Activated CD8-positive, alpha-beta T cell treated with anti-CD3 and anti-CD28 coated beads for 36 hours (primary cell): ENCODE measurements at regions not wholly inside any gene's neighbourhood (a gene's known extent, or its start where the extent isn't known, plus 50 kb on each side); places are given as distances from the start of the nearest gene placed in this dataset.

Source experiments
- ATAC-seq: fragments of 200-7000 bp; cut with Tn5 transposase; one replicate; pipeline ENCODE4 v1.10.0; 2021; ENCODE audit warnings: mild to moderate bottlenecking, moderate library complexity
- CTCF ChIA-PET: fragments of 350-600 bp; sonication (Branson Sonifier 250); formaldehyde crosslinking; loops from one replicate; lab custom pipeline; 2021; ENCODE audit warnings: antibody characterized with exemption; lab: Charles Lee
- POLR2A ChIA-PET: fragments of 350-600 bp; sonication (Branson Sonifier 250); formaldehyde crosslinking; loops from one replicate; lab custom pipeline; 2021; ENCODE audit warnings: antibody characterized with exemption; lab: Charles Lee
- DNase-seq: peaks from one replicate; pipeline ENCODE4 v3.0.0-alpha.2; 2020
- H3K27ac Mint-ChIP-seq: one replicate; pipeline ENCODE4 v1.8.0; 2021; ENCODE audit warnings: mild to moderate bottlenecking, mixed read lengths
- H3K27me3 Mint-ChIP-seq: one replicate; pipeline ENCODE4 v1.8.0; 2021; ENCODE audit warnings: mixed read lengths
- H3K36me3 Mint-ChIP-seq: one replicate; pipeline ENCODE4 v1.8.0; 2021; ENCODE audit warnings: low read depth, mixed read lengths
- H3K4me1 Mint-ChIP-seq: one replicate; pipeline ENCODE4 v1.8.0; 2021; ENCODE audit warnings: low read depth, mixed read lengths
- H3K4me3 Mint-ChIP-seq: one replicate; pipeline ENCODE4 v1.8.0; 2021; ENCODE audit warnings: mild to moderate bottlenecking, moderate library complexity, mixed read lengths
- H3K9me3 Mint-ChIP-seq: one replicate; pipeline ENCODE4 v1.8.0; 2021; ENCODE audit warnings: mixed read lengths
- CTCF ChIP-seq: fragments of 200-600 bp; IDR thresholded peaks from one replicate; pipeline ENCODE4 v1.8.0; 2022; ENCODE audit warnings: antibody characterized with exemption, mild to moderate bottlenecking
- intact Hi-C: fragments of 100-400 bp; cut with micrococcal nuclease; formaldehyde crosslinking; loops from one replicate; pipeline ENCODE4 v1.10.0; 2022

- no peak overlapping the region for H3K4me3 Mint-ChIP-seq
- no peaks in the 10 kb centered on the region for H3K9me3 Mint-ChIP-seq
- H3K27ac Mint-ChIP-seq, result no peak overlapping the region
- ChIA-PET CTCF (no interaction called here), POLR2A (no interaction called here)
- intact Hi-C loops, result no loop called here
- TF ChIP-seq CTCF, result no peak
- no peaks in the 10 kb centered on the region for H3K4me1 Mint-ChIP-seq
- ATAC-seq (no peak), DNase-seq (no peak)
- H3K36me3 Mint-ChIP-seq, result no peaks in the 10 kb centered on the region
- H3K27me3 Mint-ChIP-seq, result no peaks in the 10 kb centered on the region
Observed at GRCh38 chr2:16268301-16269000, 328.1 kb downstream of the MYCN start.

- POLR2A ChIA-PET, result no interaction called here
- H3K27ac Mint-ChIP-seq, result no peak overlapping the region
- H3K4me1 Mint-ChIP-seq, result no peaks in the 10 kb centered on the region
Observed at GRCh38 chr2:16266571-16266970, 326.2 kb downstream of the MYCN start.

GRCh38 chr2:16264931-16265540 is 324.7 kb downstream of the MYCN start:
- intact Hi-C loops, result no loop called here
- Mint-ChIP-seq H3K27ac (no peak overlapping the region), H3K4me1 (no peaks in the 10 kb centered on the region), H3K4me3 (no peak overlapping the region), H3K9me3 (no peaks in the 10 kb centered on the region), H3K36me3 (no peaks in the 10 kb centered on the region), H3K27me3 (no peaks in the 10 kb centered on the region)
- CTCF ChIA-PET, result no interaction called here
- ATAC-seq, result no peak
- POLR2A ChIA-PET, result no interaction called here
- no peak for TF ChIP-seq CTCF
- no peak for DNase-seq

More at GRCh38 chr2:16266571-16266970, 326.2 kb downstream of the MYCN start:
- DNase-seq, result no peak
- H3K27me3 Mint-ChIP-seq, result no peaks in the 10 kb centered on the region
- no peaks in the 10 kb centered on the region for H3K9me3 Mint-ChIP-seq
- CTCF ChIA-PET, result no interaction called here
- TF ChIP-seq CTCF, result no peak
- no peak for ATAC-seq
- intact Hi-C loops, result no loop called here
- H3K4me3 Mint-ChIP-seq, result no peak overlapping the region
- no peaks in the 10 kb centered on the region for H3K36me3 Mint-ChIP-seq

- Mint-ChIP-seq H3K4me1 (no peaks in the 10 kb centered on the region), H3K9me3 (no peaks in the 10 kb centered on the region), H3K27me3 (no peaks in the 10 kb centered on the region), H3K4me3 (no peak overlapping the region), H3K36me3 (no peaks in the 10 kb centered on the region), H3K27ac (no peak overlapping the region)
- intact Hi-C loops, result no loop called here
- CTCF ChIA-PET, result no interaction called here
- no peak for DNase-seq
- ATAC-seq, result no peak
- POLR2A ChIA-PET, result no interaction called here
- TF ChIP-seq CTCF, result no peak
Observed at GRCh38 chr2:16264491-16264890, 324.1 kb downstream of the MYCN start.

GRCh38 chr2:16263241-16263890 is 323.0 kb downstream of the MYCN start:
- Mint-ChIP-seq H3K4me3 (no peak overlapping the region), H3K9me3 (no peaks in the 10 kb centered on the region), H3K36me3 (no peaks in the 10 kb centered on the region), H3K27me3 (peaks cover 3% of the 10 kb centered on the region), H3K4me1 (no peaks in the 10 kb centered on the region), H3K27ac (no peak overlapping the region)
- ChIA-PET POLR2A (no interaction called here), CTCF (no interaction called here)
- TF ChIP-seq CTCF, result no peak
- DNase-seq (no peak), ATAC-seq (no peak)
- intact Hi-C loops, result no loop called here
